Neural progenitor cell (in vitro differentiated cells): ENCODE measurements at regions not wholly inside any gene's neighbourhood (a gene's known extent, or its start where the extent isn't known, plus 50 kb on each side); places are given as distances from the start of the nearest gene placed in this dataset.

ENCODE experiments used
- DNase-seq: peaks from one replicate; pipeline ENCODE4 v3.0.0-alpha.2; 2016; ENCODE audit warnings: low spot score
- H2AFZ ChIP-seq: fragments of 200-600 bp; sonication (generic); replicated peaks from 2 replicates; pipeline ENCODE4 v1.6.1; 2016; ENCODE audit warnings: antibody characterized with exemption
- H3F3A ChIP-seq: fragments of 200-600 bp; sonication (generic); 2 replicates; pipeline ENCODE4 v1.6.1; 2016; ENCODE audit warnings: antibody characterized with exemption, low read depth
- H3K27ac ChIP-seq: fragments of 200-600 bp; sonication (generic); 2 replicates; pipeline ENCODE4 v1.5.1; 2016; ENCODE audit warnings: mild to moderate bottlenecking
- H3K27me3 ChIP-seq: fragments of 200-600 bp; sonication (generic); 2 replicates; pipeline ENCODE4 v1.6.1; 2016; ENCODE audit warnings: mild to moderate bottlenecking, moderate library complexity
- H3K36me3 ChIP-seq: fragments of 200-600 bp; sonication (generic); 2 replicates; pipeline ENCODE4 v1.5.1; 2016
- H3K4me1 ChIP-seq: fragments of 200-600 bp; sonication (generic); 2 replicates; pipeline ENCODE4 v1.6.1; 2016; ENCODE audit warnings: mixed run types
- H3K4me2 ChIP-seq: fragments of 200-600 bp; sonication (generic); 2 replicates; pipeline ENCODE4 v1.6.1; 2016
- H3K4me3 ChIP-seq: fragments of 200-600 bp; sonication (generic); 2 replicates; pipeline ENCODE4 v1.5.1; 2016
- H3K79me2 ChIP-seq: fragments of 200-600 bp; sonication (generic); 2 replicates; pipeline ENCODE4 v1.6.1; 2016; ENCODE audit warnings: low read depth
- H3K9ac ChIP-seq: fragments of 200-600 bp; sonication (generic); 2 replicates; pipeline ENCODE4 v1.6.1; 2016
- H3K9me3 ChIP-seq: fragments of 200-600 bp; sonication (generic); 2 replicates; pipeline ENCODE4 v1.5.1; 2016; ENCODE audit warnings: low read depth
- H4K20me1 ChIP-seq: fragments of 200-600 bp; sonication (generic); 2 replicates; pipeline ENCODE4 v1.6.1; 2016; ENCODE audit warnings: low read depth
- H3K27ac Mint-ChIP-seq: 3 replicates; pipeline ENCODE4 v1.8.0; 2021; ENCODE audit warnings: mixed read lengths
- H3K27me3 Mint-ChIP-seq: 2 replicates; pipeline ENCODE4 v1.8.0; 2022; ENCODE audit warnings: low read depth, mild to moderate bottlenecking, inconsistent platforms, moderate library complexity, mixed read lengths; ENCODE audit not compliant: insufficient read depth
- H3K36me3 Mint-ChIP-seq: 3 replicates; pipeline ENCODE4 v1.8.0; 2021; ENCODE audit warnings: mixed read lengths
- H3K4me1 Mint-ChIP-seq: 3 replicates; pipeline ENCODE4 v1.8.0; 2021; ENCODE audit warnings: mixed read lengths
- H3K4me3 Mint-ChIP-seq: 3 replicates; pipeline ENCODE4 v1.8.0; 2021; ENCODE audit warnings: mild to moderate bottlenecking, moderate library complexity, mixed read lengths
- H3K9me3 Mint-ChIP-seq: 3 replicates; pipeline ENCODE4 v1.8.0; 2020; ENCODE audit warnings: mixed read lengths
- CTCF ChIP-seq: fragments of 200-600 bp; sonication (generic); IDR thresholded peaks from 2 replicates; pipeline ENCODE4 v1.5.1; 2017; ENCODE audit warnings: antibody characterized with exemption, mild to moderate bottlenecking
- EZH2 ChIP-seq: fragments of 200-600 bp; sonication (generic); IDR thresholded peaks from 2 replicates; pipeline ENCODE4 v1.6.1; 2017; ENCODE audit warnings: antibody characterized with exemption, mild to moderate bottlenecking, moderate library complexity
- EZH2phosphoT487 ChIP-seq: fragments of 200-600 bp; sonication (generic); IDR thresholded peaks from 2 replicates; pipeline ENCODE4 v1.6.1; 2017; ENCODE audit warnings: antibody characterized with exemption

- Histone ChIP-seq H3K4me1 (peaks cover 5% of the 10 kb centered on the region), H3K9ac (no peak overlapping the region), H3K4me2 (no peak overlapping the region), H3K27me3 (no peaks in the 10 kb centered on the region), H3K27ac (no peak overlapping the region), H4K20me1 (no peaks in the 10 kb centered on the region), H3K4me3 (no peak overlapping the region), H3K9me3 (no peaks in the 10 kb centered on the region), H3K79me2 (no peaks in the 10 kb centered on the region), H3K36me3 (no peaks in the 10 kb centered on the region), H3F3A (no peaks in the 10 kb centered on the region), H2AFZ (no peak overlapping the region)
- H3K36me3 Mint-ChIP-seq, result no peaks in the 10 kb centered on the region
- no peak overlapping the region for H3K27ac Mint-ChIP-seq
- H3K9me3 Mint-ChIP-seq, result no peaks in the 10 kb centered on the region
- DNase-seq, result no peak
- no peak overlapping the region for H3K4me3 Mint-ChIP-seq
- H3K4me1 Mint-ChIP-seq, result no peaks in the 10 kb centered on the region
- H3K27me3 Mint-ChIP-seq, result peaks cover 9% of the 10 kb centered on the region
- TF ChIP-seq CTCF, result no peak
- TF ChIP-seq EZH2, result no peak
- TF ChIP-seq EZH2phosphoT487, result no peak
These were observed 57.5 kb upstream of the FCN1 start for GRCh38 chr9:134975253-134975652.

GRCh38 chr9:134976403-134976802 is 58.7 kb upstream of the FCN1 start:
- no peaks in the 10 kb centered on the region for H3F3A ChIP-seq
- H3K27me3 ChIP-seq, result no peaks in the 10 kb centered on the region
- no peak for DNase-seq
- no peak overlapping the region for H3K27ac ChIP-seq
- H3K4me1 ChIP-seq, result peaks cover 5% of the 10 kb centered on the region
- no peaks in the 10 kb centered on the region for H3K36me3 ChIP-seq
- no peaks in the 10 kb centered on the region for H3K36me3 Mint-ChIP-seq
- H3K9me3 ChIP-seq, result no peaks in the 10 kb centered on the region
- H3K27ac Mint-ChIP-seq, result no peak overlapping the region
- no peak overlapping the region for H3K9ac ChIP-seq
- no peak overlapping the region for H3K4me2 ChIP-seq
- H2AFZ ChIP-seq, result no peak overlapping the region
- no peak overlapping the region for H3K4me3 ChIP-seq
- H4K20me1 ChIP-seq, result no peaks in the 10 kb centered on the region
- peaks cover 15% of the 10 kb centered on the region for H3K27me3 Mint-ChIP-seq
- H3K79me2 ChIP-seq, result no peaks in the 10 kb centered on the region
- TF ChIP-seq CTCF (no peak), EZH2 (no peak), EZH2phosphoT487 (no peak)
- no peaks in the 10 kb centered on the region for H3K9me3 Mint-ChIP-seq
- H3K4me1 Mint-ChIP-seq, result no peaks in the 10 kb centered on the region
- H3K4me3 Mint-ChIP-seq, result no peak overlapping the region

- H3K27me3 ChIP-seq, result no peaks in the 10 kb centered on the region
- H3K36me3 Mint-ChIP-seq, result no peaks in the 10 kb centered on the region
- no peaks in the 10 kb centered on the region for H3K36me3 ChIP-seq
- no peak for TF ChIP-seq CTCF
- no peak for TF ChIP-seq EZH2phosphoT487
- H3K9me3 Mint-ChIP-seq, result peaks cover 2% of the 10 kb centered on the region
- H3K79me2 ChIP-seq, result no peaks in the 10 kb centered on the region
- no peak overlapping the region for H2AFZ ChIP-seq
- no peak overlapping the region for H3K9ac ChIP-seq
- peaks cover 4% of the 10 kb centered on the region for H3K4me1 Mint-ChIP-seq
- no peaks in the 10 kb centered on the region for H3F3A ChIP-seq
- H3K27ac ChIP-seq, result no peak overlapping the region
- no peak for DNase-seq
- no peak overlapping the region for H3K27ac Mint-ChIP-seq
- no peaks in the 10 kb centered on the region for H4K20me1 ChIP-seq
- peaks cover 5% of the 10 kb centered on the region for H3K4me1 ChIP-seq
- H3K4me2 ChIP-seq, result no peak overlapping the region
- H3K27me3 Mint-ChIP-seq, result peaks cover 17% of the 10 kb centered on the region
- no peak overlapping the region for H3K4me3 Mint-ChIP-seq
- no peak overlapping the region for H3K4me3 ChIP-seq
- no peaks in the 10 kb centered on the region for H3K9me3 ChIP-seq
These were observed 60.6 kb upstream of the FCN1 start for GRCh38 chr9:134978272-134978671.

- no peaks in the 10 kb centered on the region for H3F3A ChIP-seq
- H3K9me3 ChIP-seq, result no peaks in the 10 kb centered on the region
- Mint-ChIP-seq H3K4me3 (no peak overlapping the region), H3K27me3 (peaks cover 24% of the 10 kb centered on the region), H3K27ac (no peak overlapping the region), H3K4me1 (peaks cover 4% of the 10 kb centered on the region), H3K36me3 (no peaks in the 10 kb centered on the region), H3K9me3 (peaks cover 13% of the 10 kb centered on the region)
- no peak for DNase-seq
- no peak overlapping the region for H3K27ac ChIP-seq
- no peak overlapping the region for H2AFZ ChIP-seq
- H3K4me2 ChIP-seq, result no peak overlapping the region
- no peaks in the 10 kb centered on the region for H3K79me2 ChIP-seq
- no peaks in the 10 kb centered on the region for H3K27me3 ChIP-seq
- H4K20me1 ChIP-seq, result no peaks in the 10 kb centered on the region
- H3K4me3 ChIP-seq, result no peak overlapping the region
- H3K4me1 ChIP-seq, result no peaks in the 10 kb centered on the region
- no peaks in the 10 kb centered on the region for H3K36me3 ChIP-seq
- no peak for TF ChIP-seq EZH2
- no peak for TF ChIP-seq CTCF
- TF ChIP-seq EZH2phosphoT487, result no peak
- H3K9ac ChIP-seq, result no peak overlapping the region
These were observed 62.8 kb upstream of the FCN1 start for GRCh38 chr9:134980516-134980915.
